ENCODE measurements at regions not wholly inside any gene's neighbourhood (a gene's known extent, or its start where the extent isn't known, plus 50 kb on each side); places are given as distances from the start of the nearest gene placed in this dataset.

DNA sequence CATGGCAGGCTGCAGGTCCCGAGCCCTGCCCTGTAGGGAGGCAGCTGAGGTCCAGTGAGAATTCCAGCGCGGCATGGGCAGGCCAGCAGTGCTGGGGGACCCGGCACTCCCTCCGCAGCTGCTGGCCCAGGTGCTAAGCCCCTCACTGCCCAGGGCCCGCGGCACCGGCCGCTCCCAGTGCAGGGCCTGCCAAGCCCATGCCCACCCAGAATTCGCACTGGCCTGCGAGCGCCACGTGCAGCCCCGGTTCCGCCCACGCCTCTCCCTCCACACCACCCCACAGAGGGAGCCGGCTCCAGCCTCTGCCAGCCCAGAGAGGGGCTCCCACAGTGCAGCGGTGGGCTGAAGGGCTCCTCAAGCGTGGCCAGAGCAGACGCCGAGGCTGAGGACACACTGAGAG, 158.5 kb upstream of the ACVR2A start:
- 98% methylated on average over 20 of the region's 21 CpGs for WGBS (ENCODE audit: insufficient coverage)
- Histone ChIP-seq H3K4me1 (ENCODE audit: control insufficient read depth, insufficient read depth, low read length) (no peaks in the 10 kb centered on the region), H3K27me3 (ENCODE audit: control insufficient read depth, insufficient read depth, low read length) (no peaks in the 10 kb centered on the region), H3K4me3 (ENCODE audit: low read depth, low read length) (no peak overlapping the region), H3K9me3 (ENCODE audit: control insufficient read depth, insufficient read depth, low read length) (no peaks in the 10 kb centered on the region), H3K36me3 (ENCODE audit: control insufficient read depth, insufficient read depth, low read length) (no peaks in the 10 kb centered on the region), H3K27ac (ENCODE audit: low read depth, low read length) (no peak overlapping the region)
- DNase-seq (ENCODE audit: low read depth in 4 of 6, low spot score in 6 of 6): no peak

DNA sequence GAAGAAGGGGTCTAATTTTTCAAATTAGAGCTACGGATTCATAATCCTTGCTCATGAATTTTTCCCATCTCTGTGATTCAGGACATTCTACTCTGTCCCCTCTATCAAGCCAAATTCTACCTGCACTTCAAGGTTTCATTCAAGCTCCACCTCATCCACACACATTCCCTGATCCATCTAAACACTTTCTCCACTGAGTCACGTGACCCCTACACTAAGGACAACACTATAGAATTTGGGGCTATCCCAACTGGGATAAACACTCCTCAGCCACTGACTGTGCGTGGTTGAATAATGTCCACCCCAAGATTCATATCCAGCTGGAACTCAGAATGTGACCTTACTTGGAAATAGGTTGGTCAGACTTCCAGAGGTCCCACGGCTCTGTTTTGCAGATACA, 159.9 kb upstream of the ACVR2A start:
- no peak for DNase-seq (ENCODE audit: low read depth in 4 of 6, low spot score in 6 of 6)
- H3K9me3 ChIP-seq (ENCODE audit: control insufficient read depth, insufficient read depth, low read length): no peaks in the 10 kb centered on the region
- no peaks in the 10 kb centered on the region for H3K36me3 ChIP-seq (ENCODE audit: control insufficient read depth, insufficient read depth, low read length)
- no peaks in the 10 kb centered on the region for H3K27me3 ChIP-seq (ENCODE audit: control insufficient read depth, insufficient read depth, low read length)
- 97% methylated on average over 2 of the region's 4 CpGs for WGBS (ENCODE audit: insufficient coverage)
- no peak overlapping the region for H3K27ac ChIP-seq (ENCODE audit: low read depth, low read length)
- no peaks in the 10 kb centered on the region for H3K4me1 ChIP-seq (ENCODE audit: control insufficient read depth, insufficient read depth, low read length)
- H3K4me3 ChIP-seq (ENCODE audit: low read depth, low read length): no peak overlapping the region

DNA sequence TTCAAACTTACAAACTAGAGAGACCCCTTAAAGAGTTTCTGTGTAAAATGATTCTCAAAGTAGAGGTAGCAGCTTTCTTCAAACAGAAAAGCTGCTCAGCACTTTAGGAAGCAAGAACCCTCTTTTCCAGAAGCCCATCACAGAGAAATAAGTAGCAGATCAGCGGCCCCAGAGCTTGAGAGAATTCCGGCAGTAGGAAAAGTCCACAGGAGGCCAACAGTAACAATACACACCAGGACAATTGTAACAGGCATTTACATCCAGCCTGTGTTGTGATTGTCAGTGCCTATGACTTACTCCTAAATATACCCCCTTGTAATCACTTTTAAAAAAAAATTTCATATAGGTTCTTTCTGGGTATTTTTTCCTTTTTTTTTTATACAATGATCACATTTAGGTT, 161.4 kb upstream of the ACVR2A start:
- 67% methylated on average over 1 of the region's 2 CpGs for WGBS (ENCODE audit: insufficient coverage)

DNA sequence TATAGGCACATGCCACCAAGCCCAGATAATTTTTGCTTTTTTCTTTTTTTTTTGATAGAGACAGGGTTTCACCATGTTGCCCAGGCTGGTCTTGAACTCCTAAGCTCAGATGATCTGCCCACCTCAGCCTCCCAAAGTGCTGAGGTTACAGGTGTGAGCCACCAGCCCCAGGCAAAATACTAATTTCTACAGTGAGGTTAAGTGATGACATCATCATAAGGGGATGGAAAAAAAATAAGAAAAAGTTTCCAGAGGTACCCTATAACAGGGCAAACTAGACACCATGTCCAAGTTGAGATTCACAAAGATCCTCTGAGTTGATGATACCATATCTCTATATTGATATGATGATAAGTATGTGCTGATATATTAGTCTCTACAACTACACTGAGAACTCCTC, 163.7 kb upstream of the ACVR2A start:
- no peak overlapping the region for H3K4me3 ChIP-seq (ENCODE audit: low read depth, low read length)
- DNase-seq (ENCODE audit: low read depth in 4 of 6, low spot score in 6 of 6): no peak
- no peaks in the 10 kb centered on the region for H3K27me3 ChIP-seq (ENCODE audit: control insufficient read depth, insufficient read depth, low read length)
- no peaks in the 10 kb centered on the region for H3K4me1 ChIP-seq (ENCODE audit: control insufficient read depth, insufficient read depth, low read length)
- H3K36me3 ChIP-seq (ENCODE audit: control insufficient read depth, insufficient read depth, low read length): no peaks in the 10 kb centered on the region
- no peaks in the 10 kb centered on the region for H3K9me3 ChIP-seq (ENCODE audit: control insufficient read depth, insufficient read depth, low read length)
- H3K27ac ChIP-seq (ENCODE audit: low read depth, low read length): no peak overlapping the region

More for the DNA sequence above, 161.4 kb upstream of the ACVR2A start:
- no peaks in the 10 kb centered on the region for H3K36me3 ChIP-seq (ENCODE audit: control insufficient read depth, insufficient read depth, low read length)
- no peak overlapping the region for H3K27ac ChIP-seq (ENCODE audit: low read depth, low read length)
- no peaks in the 10 kb centered on the region for H3K9me3 ChIP-seq (ENCODE audit: control insufficient read depth, insufficient read depth, low read length)
- H3K4me1 ChIP-seq (ENCODE audit: control insufficient read depth, insufficient read depth, low read length): no peaks in the 10 kb centered on the region
- H3K27me3 ChIP-seq (ENCODE audit: control insufficient read depth, insufficient read depth, low read length): no peaks in the 10 kb centered on the region
- no peak for DNase-seq (ENCODE audit: low read depth in 4 of 6, low spot score in 6 of 6)
- no peak overlapping the region for H3K4me3 ChIP-seq (ENCODE audit: low read depth, low read length)

DNA sequence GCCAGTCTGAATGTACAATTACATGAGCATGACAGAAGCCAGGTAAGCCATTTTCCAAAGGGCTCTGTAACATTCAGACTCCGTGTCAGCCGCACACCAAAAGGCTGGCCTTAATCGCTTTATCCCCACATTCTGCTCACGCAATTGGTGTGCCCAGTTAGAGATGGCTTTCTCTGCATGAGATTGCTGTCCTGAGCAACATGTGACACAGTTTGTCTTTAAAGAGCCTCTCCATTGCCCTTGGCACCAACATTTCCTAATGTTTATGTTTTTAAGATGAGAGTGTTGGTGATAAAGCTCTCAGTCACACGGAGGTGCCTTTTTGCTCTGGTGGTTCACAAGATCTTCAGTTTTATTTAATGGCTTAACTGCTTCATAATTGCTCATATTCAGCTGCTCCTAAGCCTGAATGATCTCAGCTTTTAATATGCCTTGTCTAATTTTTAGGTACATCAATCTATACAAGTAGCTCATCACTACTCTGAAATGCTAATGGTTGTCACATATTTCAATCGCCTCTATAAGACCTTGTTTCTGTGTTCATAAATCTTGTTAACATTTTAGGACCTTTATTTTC, 164.8 kb upstream of the ACVR2A start:
- no peak overlapping the region for H3K27ac ChIP-seq (ENCODE audit: low read depth, low read length)
- H3K9me3 ChIP-seq (ENCODE audit: control insufficient read depth, insufficient read depth, low read length): no peaks in the 10 kb centered on the region
- H3K4me3 ChIP-seq (ENCODE audit: low read depth, low read length): no peak overlapping the region
- DNase-seq (ENCODE audit: low read depth in 4 of 6, low spot score in 6 of 6): peak in 2 of 6 donors; percentile 6 to 76
- 67% methylated on average over 4 of the region's 6 CpGs for WGBS (ENCODE audit: insufficient coverage)
- no peaks in the 10 kb centered on the region for H3K36me3 ChIP-seq (ENCODE audit: control insufficient read depth, insufficient read depth, low read length)
- H3K4me1 ChIP-seq (ENCODE audit: control insufficient read depth, insufficient read depth, low read length): no peaks in the 10 kb centered on the region
- no peaks in the 10 kb centered on the region for H3K27me3 ChIP-seq (ENCODE audit: control insufficient read depth, insufficient read depth, low read length)

DNA sequence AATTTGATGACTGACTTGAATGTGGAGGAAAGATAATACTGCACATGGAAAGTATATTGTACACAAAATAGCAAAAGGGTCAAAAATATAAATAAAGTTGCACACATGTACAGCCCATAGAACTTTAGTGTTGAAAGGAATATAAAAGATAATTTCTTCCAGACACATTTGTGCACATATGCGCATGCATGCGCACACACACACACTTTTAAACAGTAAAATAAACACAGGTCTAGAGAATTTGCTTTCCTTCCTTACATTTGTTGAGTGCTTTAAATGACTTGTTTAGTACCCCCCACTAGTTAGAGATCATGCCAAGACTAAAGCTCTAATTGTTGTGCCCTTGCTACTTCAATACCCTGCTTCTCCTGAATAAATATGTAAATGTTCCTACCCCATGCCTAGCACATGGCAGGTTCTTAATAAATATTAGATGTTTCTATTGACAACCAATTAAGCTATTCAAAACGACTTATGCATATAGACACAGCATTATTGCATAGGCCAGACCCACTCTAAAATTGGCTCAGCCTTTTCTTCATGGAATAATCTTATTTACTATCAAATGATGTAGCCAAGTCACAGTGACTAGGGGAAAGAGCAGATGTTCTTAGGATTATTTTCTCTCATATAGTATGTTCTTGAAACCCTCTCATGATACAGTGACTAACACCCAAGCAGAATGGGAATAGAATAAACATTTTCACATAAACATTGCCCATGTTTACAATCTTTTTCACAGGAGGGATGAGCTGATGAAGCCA, 165.5 kb upstream of the ACVR2A start:
- no peaks in the 10 kb centered on the region for H3K9me3 ChIP-seq (ENCODE audit: control insufficient read depth, insufficient read depth, low read length)
- H3K27me3 ChIP-seq (ENCODE audit: control insufficient read depth, insufficient read depth, low read length): no peaks in the 10 kb centered on the region
- H3K36me3 ChIP-seq (ENCODE audit: control insufficient read depth, insufficient read depth, low read length): no peaks in the 10 kb centered on the region
- WGBS (ENCODE audit: insufficient coverage): no CpG with 5 or more reads among the region's 3 CpGs
- no peak overlapping the region for H3K27ac ChIP-seq (ENCODE audit: low read depth, low read length)
- H3K4me3 ChIP-seq (ENCODE audit: low read depth, low read length): no peak overlapping the region
- DNase-seq (ENCODE audit: low read depth in 4 of 6, low spot score in 6 of 6): peak in 2 of 6 donors; percentile 7 to 51
- H3K4me1 ChIP-seq (ENCODE audit: control insufficient read depth, insufficient read depth, low read length): no peaks in the 10 kb centered on the region

DNA sequence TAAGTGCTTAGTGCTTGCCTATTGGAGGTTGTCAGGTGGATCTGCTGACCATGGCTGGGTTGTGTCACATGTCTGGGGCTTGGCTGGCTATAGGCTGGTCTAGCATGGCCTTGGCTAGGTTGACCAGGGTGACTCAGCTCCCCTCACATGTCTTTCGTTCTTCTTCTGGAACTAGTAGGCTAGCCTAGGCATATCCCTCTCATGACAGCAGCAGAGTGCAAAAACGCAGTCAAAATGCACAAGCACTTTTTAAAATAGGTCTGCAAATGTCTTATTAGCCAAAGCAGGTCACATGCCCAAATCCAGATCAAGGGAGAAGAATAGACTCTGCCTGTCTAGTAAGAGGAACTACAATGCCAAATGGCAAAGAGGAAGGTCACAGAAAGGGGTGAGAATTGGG, 179.7 kb upstream of the ACVR2A start:
- Histone ChIP-seq H3K36me3 (ENCODE audit: control insufficient read depth, insufficient read depth, low read length) (no peaks in the 10 kb centered on the region), H3K4me1 (ENCODE audit: control insufficient read depth, insufficient read depth, low read length) (no peaks in the 10 kb centered on the region), H3K27me3 (ENCODE audit: control insufficient read depth, insufficient read depth, low read length) (no peaks in the 10 kb centered on the region), H3K9me3 (ENCODE audit: control insufficient read depth, insufficient read depth, low read length) (no peaks in the 10 kb centered on the region), H3K27ac (ENCODE audit: low read depth, low read length) (no peak overlapping the region), H3K4me3 (ENCODE audit: low read depth, low read length) (no peak overlapping the region)
- no peak for DNase-seq (ENCODE audit: low read depth in 4 of 6, low spot score in 6 of 6)
- WGBS (ENCODE audit: insufficient coverage): 60% methylated on average over 1 of the region's 2 CpGs

DNA sequence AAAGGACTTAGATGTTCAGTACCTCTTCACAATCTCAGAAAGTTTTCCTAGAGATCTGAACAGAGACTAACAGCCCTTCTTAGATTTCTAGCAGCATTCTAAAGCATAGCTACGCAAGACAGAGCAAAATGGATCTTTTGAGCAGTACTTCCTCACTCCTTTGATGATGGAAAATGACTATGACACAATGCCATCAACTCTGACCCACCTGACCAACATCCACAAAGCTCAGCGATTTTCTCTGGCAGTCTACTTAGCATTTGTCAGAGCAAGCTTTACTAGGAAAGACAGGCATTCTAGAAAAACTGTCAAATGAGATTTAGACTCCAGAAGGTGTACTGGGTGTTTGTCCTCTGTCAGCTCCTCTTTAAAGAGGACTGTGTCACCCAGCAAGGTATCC, 180.9 kb upstream of the ACVR2A start:
- WGBS (ENCODE audit: insufficient coverage): 88% methylated on average over 1 of the region's 2 CpGs
- no peaks in the 10 kb centered on the region for H3K4me1 ChIP-seq (ENCODE audit: control insufficient read depth, insufficient read depth, low read length)
- H3K4me3 ChIP-seq (ENCODE audit: low read depth, low read length): no peak overlapping the region
- no peak for DNase-seq (ENCODE audit: low read depth in 4 of 6, low spot score in 6 of 6)
- H3K27me3 ChIP-seq (ENCODE audit: control insufficient read depth, insufficient read depth, low read length): no peaks in the 10 kb centered on the region
- H3K27ac ChIP-seq (ENCODE audit: low read depth, low read length): no peak overlapping the region
- H3K36me3 ChIP-seq (ENCODE audit: control insufficient read depth, insufficient read depth, low read length): no peaks in the 10 kb centered on the region
- no peaks in the 10 kb centered on the region for H3K9me3 ChIP-seq (ENCODE audit: control insufficient read depth, insufficient read depth, low read length)

DNA sequence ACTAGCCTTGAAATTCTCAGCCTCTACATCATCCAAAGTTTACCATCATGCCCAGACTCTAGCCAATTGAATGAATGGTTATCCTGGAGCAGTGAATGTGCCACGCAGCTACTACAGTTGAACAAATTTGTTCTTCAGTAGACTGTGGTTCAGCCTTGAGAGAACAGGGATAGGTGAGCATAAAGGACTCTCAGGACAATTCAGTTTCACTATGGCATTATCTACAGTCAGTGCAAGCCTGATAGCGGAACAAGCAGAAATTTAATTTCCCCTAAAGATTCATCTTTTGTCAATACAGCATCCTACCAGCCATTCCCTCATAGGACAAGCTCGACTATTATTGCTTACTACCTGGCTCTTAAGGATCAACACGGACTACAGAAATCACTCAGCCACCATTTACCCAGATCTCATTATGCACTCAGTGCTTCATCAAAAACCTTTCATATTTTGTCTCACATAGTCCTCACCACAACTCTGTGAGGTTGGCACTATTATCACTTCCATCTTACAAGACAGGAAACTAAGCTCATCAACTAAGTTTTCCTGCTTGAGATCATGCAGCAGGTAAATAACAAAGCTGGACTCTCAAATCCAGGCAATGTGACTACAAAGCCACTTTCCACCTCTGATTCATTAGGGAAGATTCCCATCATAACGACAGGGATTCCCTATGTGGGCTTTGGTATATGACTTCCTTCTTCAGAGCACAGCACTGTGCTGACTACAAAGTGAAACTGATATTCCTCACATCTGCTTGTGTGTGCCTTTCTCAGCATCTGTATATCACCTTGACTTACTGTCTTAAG, 181.5 kb upstream of the ACVR2A start:
- Histone ChIP-seq H3K27ac (ENCODE audit: low read depth, low read length) (no peak overlapping the region), H3K9me3 (ENCODE audit: control insufficient read depth, insufficient read depth, low read length) (no peaks in the 10 kb centered on the region), H3K4me1 (ENCODE audit: control insufficient read depth, insufficient read depth, low read length) (no peaks in the 10 kb centered on the region), H3K4me3 (ENCODE audit: low read depth, low read length) (no peak overlapping the region), H3K27me3 (ENCODE audit: control insufficient read depth, insufficient read depth, low read length) (no peaks in the 10 kb centered on the region), H3K36me3 (ENCODE audit: control insufficient read depth, insufficient read depth, low read length) (no peaks in the 10 kb centered on the region)
- WGBS (ENCODE audit: insufficient coverage): 80% methylated on average over 5 of the region's 5 CpGs
- DNase-seq (ENCODE audit: low read depth in 4 of 6, low spot score in 6 of 6): no peak
